GM18867 (cell line): ENCODE measurements at regions not wholly inside any gene's neighbourhood (a gene's known extent, or its start where the extent isn't known, plus 50 kb on each side); places are given as distances from the start of the nearest gene placed in this dataset.
"Not testable (repeated sequence)": the region's sequence is repeated elsewhere in the genome, so short reads cannot be mapped to it uniquely, and the experiment has no call there.

Experiments
- ATAC-seq: cut with Tn5 transposase; IDR thresholded peaks from one replicate; pipeline ENCODE4 v1.9.1; 2021; ENCODE audit warnings: mild to moderate bottlenecking, moderate library complexity; ENCODE audit not compliant: unreplicated experiment

- no peak for ATAC-seq
These were observed 88.2 kb downstream of the KLHL28 start for GRCh38 chr14:44873536-44873935.

GRCh38 chr14:44866770-44867169, 95.0 kb downstream of the KLHL28 start:
- no peak for ATAC-seq

- ATAC-seq, result no peak
These were observed 95.4 kb downstream of the KLHL28 start for GRCh38 chr14:44866322-44866721.

- no peak for ATAC-seq
These were observed 98.5 kb downstream of the KLHL28 start for GRCh38 chr14:44863271-44863670.

GRCh38 chr14:44854114-44854513, 107.6 kb downstream of the KLHL28 start:
- no peak for ATAC-seq

- no peak for ATAC-seq
These were observed 114.0 kb downstream of the KLHL28 start for GRCh38 chr14:44847526-44848309.

GRCh38 chr14:44846232-44846824, 115.4 kb downstream of the KLHL28 start:
- peak; percentile 84 for ATAC-seq

GRCh38 chr14:44835928-44836327, 125.8 kb downstream of the KLHL28 start:
- not testable (repeated sequence) for ATAC-seq

- ATAC-seq, result no peak
These were observed 128.2 kb downstream of the KLHL28 start for GRCh38 chr14:44833376-44834060.

GRCh38 chr14:44830371-44830770, 131.4 kb downstream of the KLHL28 start:
- ATAC-seq, result no peak

GRCh38 chr14:44829021-44829420, 132.7 kb downstream of the KLHL28 start:
- no peak for ATAC-seq

GRCh38 chr14:44828023-44828422, 133.7 kb downstream of the KLHL28 start:
- no peak for ATAC-seq

GRCh38 chr14:44820230-44820964, 141.3 kb downstream of the KLHL28 start:
- no peak for ATAC-seq

- no peak for ATAC-seq
These were observed 147.6 kb downstream of the KLHL28 start for GRCh38 chr14:44814196-44814595.

GRCh38 chr14:44812672-44813071, 149.1 kb downstream of the KLHL28 start:
- ATAC-seq, result no peak

- no peak for ATAC-seq
These were observed 157.4 kb downstream of the KLHL28 start for GRCh38 chr14:44804391-44804790.

GRCh38 chr14:44803239-44803905, 158.4 kb downstream of the KLHL28 start:
- ATAC-seq, result peak; percentile 78

GRCh38 chr14:44798386-44799242, 163.1 kb downstream of the KLHL28 start:
- no peak for ATAC-seq

GRCh38 chr14:44795725-44796124, 166.0 kb downstream of the KLHL28 start:
- ATAC-seq, result no peak

GRCh38 chr14:44791730-44792129, 170.0 kb downstream of the KLHL28 start:
- ATAC-seq, result no peak
